Lung (tissue), 11 donors: ENCODE measurements at regions not wholly inside any gene's neighbourhood (a gene's known extent, or its start where the extent isn't known, plus 50 kb on each side); places are given as distances from the start of the nearest gene placed in this dataset.
A peak's percentile ranks its signal among the peaks of the same experiment; 100 is the strongest.

Experiments
- ATAC-seq: fragments of 200-7000 bp; cut with Tn5 transposase; one replicate; pipeline ENCODE4 v1.9.1; 2020; ENCODE audit warnings: moderate number of reproducible peaks; ENCODE audit not compliant: insufficient read depth, low FRiP score
- DNase-seq, 3 donors: peaks; one replicate each; pipeline ENCODE4 v3.0.0-alpha.2; 2013 to 2017
- H3K27ac ChIP-seq, 2 donors: one replicate each; pipeline ENCODE4 v1.5.1; 2013; ENCODE audit warnings: mild to moderate bottlenecking in 2 of 2, moderate library complexity in 2 of 2, control low read depth in 1 of 2, inconsistent platforms in 1 of 2, low read depth in 1 of 2, low read length in 1 of 2
- H3K27me3 ChIP-seq, 3 donors: one replicate each; pipeline ENCODE4 v1.5.1; 2013; ENCODE audit warnings: low read length in 2 of 3; ENCODE audit not compliant: control insufficient read depth in 3 of 3, insufficient read depth in 3 of 3
- H3K36me3 ChIP-seq, 4 donors: one replicate each; pipeline ENCODE4 v1.5.1; 2013; ENCODE audit warnings: low read length in 4 of 4, mild to moderate bottlenecking in 1 of 4, moderate library complexity in 1 of 4; ENCODE audit not compliant: control insufficient read depth in 4 of 4, insufficient read depth in 4 of 4
- H3K4me1 ChIP-seq, 5 donors: one replicate each; pipeline ENCODE4 v1.5.1; 2013; ENCODE audit warnings: low read length in 5 of 5, mild to moderate bottlenecking in 2 of 5, moderate library complexity in 1 of 5; ENCODE audit not compliant: control insufficient read depth in 5 of 5, insufficient read depth in 5 of 5
- H3K4me3 ChIP-seq: one replicate; pipeline ENCODE4 v1.5.1; 2013; ENCODE audit warnings: mild to moderate bottlenecking, control low read depth, moderate library complexity
- H3K9ac ChIP-seq, 2 donors: one replicate each; pipeline ENCODE4 v1.5.1; 2013; ENCODE audit warnings: low read length in 2 of 2, control low read depth in 1 of 2; ENCODE audit not compliant: insufficient read depth in 1 of 2
- H3K9me3 ChIP-seq, 4 donors: one replicate each; pipeline ENCODE4 v1.5.1; 2013; ENCODE audit warnings: low read length in 3 of 4, mild to moderate bottlenecking in 1 of 4, moderate library complexity in 1 of 4; ENCODE audit not compliant: control insufficient read depth in 4 of 4, insufficient read depth in 3 of 4
- WGBS, 2 donors: extraction: QIAGEN DNeasy Blood & Tissue Kit; methylation state at CpG; one replicate each; pipeline ENCODE4 v1.1.7; 2013; 5-methylcytosine and 5-hydroxymethylcytosine counted together
- TF ChIP-seq, protein P1 (sequence below): IDR thresholded peaks from 2 replicates; pipeline ENCODE4 v1.5.1; 2012; ENCODE audit warnings: mild to moderate bottlenecking; ENCODE audit errors: control extremely low read depth, extremely low read depth
- donor health status: control.
- donor health status: control.
- donor health status: Bipolar disorder and iron deficiency.
- donor health status: healthy.
- donor health status: DM: yes; HTN: yes; CAD: no.

DNA sequence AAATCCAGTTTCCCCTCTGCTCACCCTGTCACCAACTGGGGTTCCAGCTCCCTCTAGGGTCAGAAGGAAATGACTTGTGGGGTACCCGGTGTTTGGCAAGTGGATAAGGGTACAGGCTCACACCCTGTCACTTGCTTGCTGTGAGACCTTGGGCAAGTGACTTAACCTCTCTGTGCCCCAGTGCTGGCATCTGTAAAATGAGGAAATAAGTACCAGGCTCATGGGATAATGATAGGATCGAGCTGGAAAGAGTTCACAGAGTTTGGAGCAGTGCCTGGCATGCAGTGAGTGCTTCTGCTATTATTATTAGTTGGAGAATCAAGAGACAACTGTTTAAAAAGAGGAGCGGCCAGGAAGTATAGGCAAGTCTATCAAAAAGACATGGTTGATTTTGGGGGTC is 53.7 kb upstream of the DLX4 start:
- TF ChIP-seq, protein P1, sequence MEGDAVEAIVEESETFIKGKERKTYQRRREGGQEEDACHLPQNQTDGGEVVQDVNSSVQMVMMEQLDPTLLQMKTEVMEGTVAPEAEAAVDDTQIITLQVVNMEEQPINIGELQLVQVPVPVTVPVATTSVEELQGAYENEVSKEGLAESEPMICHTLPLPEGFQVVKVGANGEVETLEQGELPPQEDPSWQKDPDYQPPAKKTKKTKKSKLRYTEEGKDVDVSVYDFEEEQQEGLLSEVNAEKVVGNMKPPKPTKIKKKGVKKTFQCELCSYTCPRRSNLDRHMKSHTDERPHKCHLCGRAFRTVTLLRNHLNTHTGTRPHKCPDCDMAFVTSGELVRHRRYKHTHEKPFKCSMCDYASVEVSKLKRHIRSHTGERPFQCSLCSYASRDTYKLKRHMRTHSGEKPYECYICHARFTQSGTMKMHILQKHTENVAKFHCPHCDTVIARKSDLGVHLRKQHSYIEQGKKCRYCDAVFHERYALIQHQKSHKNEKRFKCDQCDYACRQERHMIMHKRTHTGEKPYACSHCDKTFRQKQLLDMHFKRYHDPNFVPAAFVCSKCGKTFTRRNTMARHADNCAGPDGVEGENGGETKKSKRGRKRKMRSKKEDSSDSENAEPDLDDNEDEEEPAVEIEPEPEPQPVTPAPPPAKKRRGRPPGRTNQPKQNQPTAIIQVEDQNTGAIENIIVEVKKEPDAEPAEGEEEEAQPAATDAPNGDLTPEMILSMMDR = no peak
- Histone ChIP-seq H3K4me3 (no peak overlapping the region), H3K9ac (no peak overlapping the region), H3K36me3 (no peaks in the 10 kb centered on the region), H3K27me3 (peaks cover 0 to 17% (median 6%) of the 10 kb centered on the region in 3 donors), H3K9me3 (no peaks in the 10 kb centered on the region), H3K4me1 (peaks cover 0 to 15% (median 3%) of the 10 kb centered on the region in 5 donors), H3K27ac (no peak overlapping the region)
- 41 to 44% methylated on average over 3 of the region's 3 CpGs for WGBS, 2 donors
- ATAC-seq (no peak), DNase-seq (no peak)

DNA sequence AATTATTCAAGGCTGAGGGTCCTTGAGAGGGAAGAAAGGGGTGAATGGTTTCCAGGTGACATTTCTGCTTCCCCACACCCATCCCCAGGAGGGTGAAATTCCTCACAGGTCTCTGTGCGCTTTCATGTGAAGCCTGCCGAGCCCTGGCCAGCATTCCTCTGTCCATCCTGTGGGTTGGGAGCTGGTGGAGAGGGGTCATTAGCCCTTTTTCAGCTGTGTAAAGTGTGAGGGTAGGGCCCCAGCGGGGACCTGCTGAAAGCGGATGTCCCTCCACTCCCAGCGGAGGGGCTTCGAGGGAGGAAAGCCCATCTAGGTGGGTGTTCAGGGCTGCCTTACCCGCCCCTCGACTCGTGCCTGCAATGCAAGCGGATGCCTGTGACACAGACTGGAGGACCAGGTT is 53.3 kb upstream of the DLX4 start:
- ATAC-seq (no peak), DNase-seq (peak in 2 of 3 donors; percentile 24 to 35)
- H3K4me1 ChIP-seq = peaks cover 0 to 11% (median 3%) of the 10 kb centered on the region in 5 donors
- TF ChIP-seq, protein P1 = no peak
- H3K9ac ChIP-seq = no peak overlapping the region
- 40 to 42% methylated on average over 10 of the region's 10 CpGs for WGBS, 2 donors
- no peaks in the 10 kb centered on the region for H3K36me3 ChIP-seq
- H3K27ac ChIP-seq = no peak overlapping the region
- H3K4me3 ChIP-seq = no peak overlapping the region
- no peaks in the 10 kb centered on the region for H3K9me3 ChIP-seq
- H3K27me3 ChIP-seq = peaks cover 0 to 15% (median 3%) of the 10 kb centered on the region in 3 donors

DNA sequence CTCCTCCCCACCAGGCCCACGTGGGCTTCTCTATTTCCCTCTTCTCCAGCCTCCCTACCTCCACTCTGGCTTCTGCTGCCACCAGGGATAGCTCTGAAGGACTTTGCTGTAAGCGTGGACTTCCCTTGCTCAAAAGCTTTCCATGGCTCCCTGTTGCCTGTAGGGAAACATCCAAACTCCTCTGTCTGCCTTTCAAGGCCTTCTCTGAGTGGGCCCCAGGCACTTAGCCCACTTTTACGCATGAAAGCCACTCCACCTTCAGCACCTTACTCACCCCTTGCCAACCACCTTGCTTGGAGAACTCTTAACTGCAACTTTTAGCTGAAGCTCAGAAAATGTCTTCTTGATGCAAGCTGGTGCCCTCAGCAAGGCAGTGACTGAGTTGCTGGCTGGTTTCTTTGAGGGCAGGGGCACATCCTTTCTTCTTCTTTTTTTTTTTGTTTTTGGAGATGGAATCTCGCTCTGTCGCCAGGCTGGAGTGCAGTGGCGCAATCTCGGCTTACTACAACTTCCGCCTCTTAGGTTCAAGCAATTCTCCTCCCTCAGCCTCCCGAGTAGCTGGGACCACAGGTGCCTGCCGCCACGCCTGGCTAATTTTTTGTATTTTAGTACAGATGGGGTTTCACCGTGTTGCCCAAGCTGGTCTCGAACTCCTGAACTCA is 52.0 kb upstream of the DLX4 start:
- H3K4me3 ChIP-seq = no peak overlapping the region
- H3K27ac ChIP-seq = no peak overlapping the region
- WGBS, 2 donors = 52 to 62% methylated on average over 13 of the region's 13 CpGs
- H3K9me3 ChIP-seq = no peaks in the 10 kb centered on the region
- no peak overlapping the region for H3K9ac ChIP-seq
- peaks cover 0 to 6% (median 2%) of the 10 kb centered on the region in 5 donors for H3K4me1 ChIP-seq
- H3K36me3 ChIP-seq = no peaks in the 10 kb centered on the region
- TF ChIP-seq, protein P1 = no peak
- no peak for DNase-seq
- ATAC-seq = no peak
- peaks cover 0 to 4% (median 0%) of the 10 kb centered on the region in 3 donors for H3K27me3 ChIP-seq

DNA sequence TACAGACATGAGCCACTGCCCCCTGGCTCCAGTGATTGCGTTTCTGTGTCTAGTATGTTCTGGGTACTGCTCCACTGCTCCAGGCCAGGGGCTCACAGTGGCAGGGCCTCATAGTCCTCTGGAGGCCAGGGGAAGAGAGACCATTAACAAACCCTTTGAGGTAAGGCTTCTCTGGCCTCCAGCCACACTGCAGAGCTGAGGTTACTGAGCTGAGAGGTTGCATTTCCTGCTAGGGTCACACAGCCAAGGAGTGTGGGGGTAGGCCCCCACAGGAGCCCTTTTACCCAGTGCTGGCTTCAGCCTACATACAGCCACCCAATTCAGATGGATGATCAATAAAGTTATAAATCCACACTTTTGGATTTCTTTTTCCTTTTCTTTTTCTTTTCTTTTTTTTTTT is 50.4 kb upstream of the DLX4 start:
- no peak overlapping the region for H3K4me3 ChIP-seq
- 78 to 95% methylated on average over 1 of the region's 1 CpG for WGBS, 2 donors
- DNase-seq = no peak
- no peaks in the 10 kb centered on the region for H3K36me3 ChIP-seq
- TF ChIP-seq, protein P1 = no peak
- H3K9ac ChIP-seq = no peak overlapping the region
- H3K9me3 ChIP-seq = no peaks in the 10 kb centered on the region
- H3K27me3 ChIP-seq = peaks cover 0 to 4% (median 0%) of the 10 kb centered on the region in 3 donors
- peaks cover 0 to 6% (median 0%) of the 10 kb centered on the region in 5 donors for H3K4me1 ChIP-seq
- no peak overlapping the region for H3K27ac ChIP-seq
- no peak for ATAC-seq
